ENCODE measurements at regions not wholly inside any gene's neighbourhood (a gene's known extent, or its start where the extent isn't known, plus 50 kb on each side); places are given as distances from the start of the nearest gene placed in this dataset.
A peak's percentile ranks its signal among the peaks of the same experiment; 100 is the strongest.

DNA sequence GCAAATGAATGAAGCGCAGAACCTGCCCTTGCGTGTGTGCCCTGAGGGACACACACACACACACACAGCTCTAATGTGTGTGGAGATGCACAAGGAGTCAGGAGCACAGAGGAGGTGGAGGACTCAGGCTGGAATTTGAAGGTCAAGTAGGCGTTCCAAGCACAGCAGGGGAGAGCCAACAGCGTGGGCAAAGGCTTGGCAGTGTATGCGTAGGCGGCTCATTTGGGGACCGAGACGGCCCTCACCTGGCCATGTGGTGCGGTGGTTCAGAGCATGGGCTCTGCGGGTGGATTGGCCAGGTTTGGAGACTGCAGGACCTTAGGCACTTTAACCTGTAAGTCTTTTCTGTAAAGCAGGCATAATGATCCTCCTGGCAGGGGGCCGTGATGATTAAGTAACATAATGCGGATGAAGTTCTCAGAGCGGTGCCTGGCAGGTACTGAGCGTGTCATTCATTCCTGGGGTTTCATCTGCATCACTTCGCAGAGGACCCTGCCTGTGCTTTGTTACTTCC lies 69.5 kb upstream of the SLC24A4 start:
- TF ChIP-seq NFYB (CRISPR knock-in tag; conservative IDR thresholded peaks at IDR 0.05; ENCODE audit: low read depth) = no peak
- no peak for TF ChIP-seq ZBTB21 (CRISPR knock-in tag; IDR thresholded peaks at IDR 0.05; ENCODE audit: borderline replicate concordance)
- TF ChIP-seq, protein P1, sequence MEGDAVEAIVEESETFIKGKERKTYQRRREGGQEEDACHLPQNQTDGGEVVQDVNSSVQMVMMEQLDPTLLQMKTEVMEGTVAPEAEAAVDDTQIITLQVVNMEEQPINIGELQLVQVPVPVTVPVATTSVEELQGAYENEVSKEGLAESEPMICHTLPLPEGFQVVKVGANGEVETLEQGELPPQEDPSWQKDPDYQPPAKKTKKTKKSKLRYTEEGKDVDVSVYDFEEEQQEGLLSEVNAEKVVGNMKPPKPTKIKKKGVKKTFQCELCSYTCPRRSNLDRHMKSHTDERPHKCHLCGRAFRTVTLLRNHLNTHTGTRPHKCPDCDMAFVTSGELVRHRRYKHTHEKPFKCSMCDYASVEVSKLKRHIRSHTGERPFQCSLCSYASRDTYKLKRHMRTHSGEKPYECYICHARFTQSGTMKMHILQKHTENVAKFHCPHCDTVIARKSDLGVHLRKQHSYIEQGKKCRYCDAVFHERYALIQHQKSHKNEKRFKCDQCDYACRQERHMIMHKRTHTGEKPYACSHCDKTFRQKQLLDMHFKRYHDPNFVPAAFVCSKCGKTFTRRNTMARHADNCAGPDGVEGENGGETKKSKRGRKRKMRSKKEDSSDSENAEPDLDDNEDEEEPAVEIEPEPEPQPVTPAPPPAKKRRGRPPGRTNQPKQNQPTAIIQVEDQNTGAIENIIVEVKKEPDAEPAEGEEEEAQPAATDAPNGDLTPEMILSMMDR (IDR thresholded peaks at IDR 0.05) = no peak
- no peak for TF ChIP-seq ZNF423 (CRISPR knock-in tag; IDR thresholded peaks at IDR 0.05)
- no peak for TF ChIP-seq JAZF1 (CRISPR knock-in tag; IDR thresholded peaks at IDR 0.05)
- TF ChIP-seq, protein P2, sequence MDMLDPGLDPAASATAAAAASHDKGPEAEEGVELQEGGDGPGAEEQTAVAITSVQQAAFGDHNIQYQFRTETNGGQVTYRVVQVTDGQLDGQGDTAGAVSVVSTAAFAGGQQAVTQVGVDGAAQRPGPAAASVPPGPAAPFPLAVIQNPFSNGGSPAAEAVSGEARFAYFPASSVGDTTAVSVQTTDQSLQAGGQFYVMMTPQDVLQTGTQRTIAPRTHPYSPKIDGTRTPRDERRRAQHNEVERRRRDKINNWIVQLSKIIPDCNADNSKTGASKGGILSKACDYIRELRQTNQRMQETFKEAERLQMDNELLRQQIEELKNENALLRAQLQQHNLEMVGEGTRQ (CRISPR knock-in tag; IDR thresholded peaks at IDR 0.05) = no peak
- TF ChIP-seq ESRRA (CRISPR knock-in tag; IDR thresholded peaks at IDR 0.05; ENCODE audit: borderline replicate concordance) = peak; percentile 66; the same call in 1 of the 2 replicates
- TF ChIP-seq, protein P3, sequence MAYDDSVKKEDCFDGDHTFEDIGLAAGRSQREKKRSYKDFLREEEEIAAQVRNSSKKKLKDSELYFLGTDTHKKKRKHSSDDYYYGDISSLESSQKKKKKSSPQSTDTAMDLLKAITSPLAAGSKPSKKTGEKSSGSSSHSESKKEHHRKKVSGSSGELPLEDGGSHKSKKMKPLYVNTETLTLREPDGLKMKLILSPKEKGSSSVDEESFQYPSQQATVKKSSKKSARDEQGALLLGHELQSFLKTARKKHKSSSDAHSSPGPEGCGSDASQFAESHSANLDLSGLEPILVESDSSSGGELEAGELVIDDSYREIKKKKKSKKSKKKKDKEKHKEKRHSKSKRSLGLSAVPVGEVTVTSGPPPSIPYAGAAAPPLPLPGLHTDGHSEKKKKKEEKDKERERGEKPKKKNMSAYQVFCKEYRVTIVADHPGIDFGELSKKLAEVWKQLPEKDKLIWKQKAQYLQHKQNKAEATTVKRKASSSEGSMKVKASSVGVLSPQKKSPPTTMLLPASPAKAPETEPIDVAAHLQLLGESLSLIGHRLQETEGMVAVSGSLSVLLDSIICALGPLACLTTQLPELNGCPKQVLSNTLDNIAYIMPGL (CRISPR knock-in tag; IDR thresholded peaks at IDR 0.05) = no peak
- TF ChIP-seq, protein P4, sequence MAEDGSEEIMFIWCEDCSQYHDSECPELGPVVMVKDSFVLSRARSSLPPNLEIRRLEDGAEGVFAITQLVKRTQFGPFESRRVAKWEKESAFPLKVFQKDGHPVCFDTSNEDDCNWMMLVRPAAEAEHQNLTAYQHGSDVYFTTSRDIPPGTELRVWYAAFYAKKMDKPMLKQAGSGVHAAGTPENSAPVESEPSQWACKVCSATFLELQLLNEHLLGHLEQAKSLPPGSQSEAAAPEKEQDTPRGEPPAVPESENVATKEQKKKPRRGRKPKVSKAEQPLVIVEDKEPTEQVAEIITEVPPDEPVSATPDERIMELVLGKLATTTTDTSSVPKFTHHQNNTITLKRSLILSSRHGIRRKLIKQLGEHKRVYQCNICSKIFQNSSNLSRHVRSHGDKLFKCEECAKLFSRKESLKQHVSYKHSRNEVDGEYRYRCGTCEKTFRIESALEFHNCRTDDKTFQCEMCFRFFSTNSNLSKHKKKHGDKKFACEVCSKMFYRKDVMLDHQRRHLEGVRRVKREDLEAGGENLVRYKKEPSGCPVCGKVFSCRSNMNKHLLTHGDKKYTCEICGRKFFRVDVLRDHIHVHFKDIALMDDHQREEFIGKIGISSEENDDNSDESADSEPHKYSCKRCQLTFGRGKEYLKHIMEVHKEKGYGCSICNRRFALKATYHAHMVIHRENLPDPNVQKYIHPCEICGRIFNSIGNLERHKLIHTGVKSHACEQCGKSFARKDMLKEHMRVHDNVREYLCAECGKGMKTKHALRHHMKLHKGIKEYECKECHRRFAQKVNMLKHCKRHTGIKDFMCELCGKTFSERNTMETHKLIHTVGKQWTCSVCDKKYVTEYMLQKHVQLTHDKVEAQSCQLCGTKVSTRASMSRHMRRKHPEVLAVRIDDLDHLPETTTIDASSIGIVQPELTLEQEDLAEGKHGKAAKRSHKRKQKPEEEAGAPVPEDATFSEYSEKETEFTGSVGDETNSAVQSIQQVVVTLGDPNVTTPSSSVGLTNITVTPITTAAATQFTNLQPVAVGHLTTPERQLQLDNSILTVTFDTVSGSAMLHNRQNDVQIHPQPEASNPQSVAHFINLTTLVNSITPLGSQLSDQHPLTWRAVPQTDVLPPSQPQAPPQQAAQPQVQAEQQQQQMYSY (CRISPR knock-in tag; IDR thresholded peaks at IDR 0.05) = no peak
